ENCODE measurements at regions not wholly inside any gene's neighbourhood (a gene's known extent, or its start where the extent isn't known, plus 50 kb on each side); places are given as distances from the start of the nearest gene placed in this dataset.
A peak's percentile ranks its signal among the peaks of the same experiment; 100 is the strongest.

DNA sequence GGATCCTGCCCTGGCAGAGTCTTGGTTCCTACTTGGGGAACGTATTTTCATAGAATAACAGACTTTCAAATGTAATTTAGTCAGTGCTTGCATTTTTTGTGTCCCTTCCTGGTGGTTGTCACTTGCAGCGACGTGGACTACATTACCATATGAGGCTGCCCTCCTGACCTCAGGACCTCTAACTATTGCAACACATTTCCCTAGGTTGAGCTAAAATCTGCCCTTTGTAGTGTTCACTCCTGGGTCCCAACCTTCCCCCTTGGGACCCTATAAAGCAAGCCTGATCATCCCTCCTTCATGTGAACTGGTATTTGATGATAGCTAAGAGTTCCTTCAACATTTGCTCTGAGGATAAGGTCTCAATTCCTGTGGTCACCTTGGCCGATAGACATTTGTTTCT is 95.6 kb upstream of the CACNA1E start:
- Histone ChIP-seq H3K36me3 (no peaks in the 10 kb centered on the region), H3K9me3 (no peaks in the 10 kb centered on the region), H3K27me3 (no peaks in the 10 kb centered on the region), H3K4me3 (replicated peaks in 1 of 3) (no peak overlapping the region), H3K4me1 (peaks cover 9 to 19% of the 10 kb centered on the region in 2 donors), H3K27ac (no peak overlapping the region)
- WGBS, 2 donors: 87 to 91% methylated on average over 4 of the region's 4 CpGs
- intact Hi-C loops (cut with DNase I): no loop called here
- no peak for DNase-seq
- TF ChIP-seq POLR2A (IDR thresholded peaks at IDR 0.05) (no peak), CTCF (IDR thresholded peaks at IDR 0.05) (no peak)

- 52 to 58% methylated on average over 8 of the region's 8 CpGs for WGBS, 2 donors
- H3K9me3 ChIP-seq: no peaks in the 10 kb centered on the region
These were observed 92.8 kb upstream of the CACNA1E start for GRCh38 chr1:181390410-181391077.

DNA sequence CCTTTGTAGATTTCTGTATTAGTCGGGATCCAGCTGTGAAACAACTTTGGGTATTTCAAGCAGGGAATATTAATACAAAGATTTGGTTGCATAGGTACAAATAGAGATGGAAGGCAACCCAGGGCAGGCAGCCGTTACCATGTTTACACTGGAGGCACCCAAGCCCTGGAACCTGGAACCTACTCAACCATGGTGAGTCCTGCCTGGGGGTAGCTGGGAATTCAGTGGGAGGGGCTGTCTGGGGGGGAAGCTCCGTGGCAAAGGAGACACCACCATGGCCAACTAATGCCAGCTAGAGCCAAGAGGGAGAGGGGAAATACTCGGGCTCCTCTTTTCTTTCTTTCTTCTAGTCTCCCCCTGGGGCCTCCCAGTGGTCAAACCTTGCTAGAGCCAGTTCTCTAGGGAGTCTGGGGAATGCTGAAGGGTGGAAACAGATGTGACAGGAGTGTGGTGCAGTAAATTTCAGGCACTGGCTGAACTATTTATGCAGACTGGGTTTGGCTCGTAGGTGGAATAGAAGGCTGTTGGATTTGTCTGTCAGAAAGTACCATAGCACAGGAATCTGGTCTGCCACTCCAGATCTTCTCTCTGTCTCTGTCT is 91.9 kb upstream of the CACNA1E start:
- WGBS, 2 donors: 19 to 24% methylated on average over 4 to 5 of the region's 5 CpGs
- TF ChIP-seq POLR2A (IDR thresholded peaks at IDR 0.05) (no peak), CTCF (IDR thresholded peaks at IDR 0.05) (peak in 2 of 6 experiments; percentile 4 to 13)
- peak; percentile 75 to 79 for DNase-seq

More at GRCh38 chr1:181390410-181391077, 92.8 kb upstream of the CACNA1E start:
- DNase-seq: no peak
- H3K27me3 ChIP-seq: no peaks in the 10 kb centered on the region
- peaks cover 9 to 19% of the 10 kb centered on the region in 2 donors for H3K4me1 ChIP-seq
- no peak overlapping the region for H3K4me3 ChIP-seq (replicated peaks in 1 of 3)
- H3K27ac ChIP-seq: peak overlapping the region in 1 of 3 donors; percentile 4
- H3K36me3 ChIP-seq: no peaks in the 10 kb centered on the region
- TF ChIP-seq POLR2A (IDR thresholded peaks at IDR 0.05): no peak
- TF ChIP-seq CTCF (IDR thresholded peaks at IDR 0.05): no peak
- intact Hi-C loops (cut with DNase I): no loop called here

GRCh38 chr1:181392133-181392532 is 91.2 kb upstream of the CACNA1E start:
- Histone ChIP-seq H3K4me1 (peaks cover 9 to 19% of the 10 kb centered on the region in 2 donors), H3K27ac (peak overlapping the region in 1 of 3 donors; percentile 32), H3K9me3 (no peaks in the 10 kb centered on the region), H3K36me3 (no peaks in the 10 kb centered on the region), H3K27me3 (no peaks in the 10 kb centered on the region), H3K4me3 (replicated peaks in 1 of 3) (no peak overlapping the region)
- WGBS, 2 donors: 93 to 100% methylated on average over 1 of the region's 1 CpG
- intact Hi-C loops (cut with DNase I): no loop called here
- TF ChIP-seq CTCF (IDR thresholded peaks at IDR 0.05) (no peak), POLR2A (IDR thresholded peaks at IDR 0.05) (no peak)
- DNase-seq: no peak

More for the DNA sequence above, 91.9 kb upstream of the CACNA1E start:
- no peaks in the 10 kb centered on the region for H3K27me3 ChIP-seq
- H3K4me1 ChIP-seq: peaks cover 9 to 19% of the 10 kb centered on the region in 2 donors
- intact Hi-C loops (cut with DNase I): no loop called here
- H3K4me3 ChIP-seq (replicated peaks in 1 of 3): no peak overlapping the region
- H3K27ac ChIP-seq: peak overlapping the region in 2 of 3 donors; percentile 32 to 49
- H3K36me3 ChIP-seq: no peaks in the 10 kb centered on the region
- no peaks in the 10 kb centered on the region for H3K9me3 ChIP-seq

- H3K27me3 ChIP-seq: no peaks in the 10 kb centered on the region
- no peaks in the 10 kb centered on the region for H3K36me3 ChIP-seq
- TF ChIP-seq CTCF (IDR thresholded peaks at IDR 0.05): no peak
- TF ChIP-seq POLR2A (IDR thresholded peaks at IDR 0.05): no peak
- H3K4me1 ChIP-seq: peaks cover 9 to 19% of the 10 kb centered on the region in 2 donors
- WGBS, 2 donors: 89 to 100% methylated on average over 1 of the region's 1 CpG
- H3K4me3 ChIP-seq (replicated peaks in 1 of 3): no peak overlapping the region
- no peaks in the 10 kb centered on the region for H3K9me3 ChIP-seq
- DNase-seq: no peak
- intact Hi-C loops (cut with DNase I): no loop called here
- H3K27ac ChIP-seq: no peak overlapping the region
These were observed 90.6 kb upstream of the CACNA1E start for GRCh38 chr1:181392613-181393220.

Data from thyroid gland (tissue), 4 donors.